GM21381 (cell line): ENCODE measurements at regions not wholly inside any gene's neighbourhood (a gene's known extent, or its start where the extent isn't known, plus 50 kb on each side); places are given as distances from the start of the nearest gene placed in this dataset.

ENCODE experiments used
- ATAC-seq: cut with Tn5 transposase; IDR thresholded peaks from one replicate; pipeline ENCODE4 v1.9.1; 2021; ENCODE audit warnings: mild to moderate bottlenecking, moderate library complexity; ENCODE audit not compliant: unreplicated experiment

- no peak for ATAC-seq
Measured at GRCh38 chr15:95409626-95410310, 920.7 kb upstream of the NR2F2 start.

GRCh38 chr15:95410757-95411156 lies 919.7 kb upstream of the NR2F2 start:
- no peak for ATAC-seq

GRCh38 chr15:95416576-95416975 lies 913.9 kb upstream of the NR2F2 start:
- ATAC-seq, result no peak

- no peak for ATAC-seq
Measured at GRCh38 chr15:95417761-95418160, 912.7 kb upstream of the NR2F2 start.

GRCh38 chr15:95422255-95422654 lies 908.2 kb upstream of the NR2F2 start:
- no peak for ATAC-seq

- ATAC-seq, result no peak
Measured at GRCh38 chr15:95425859-95426258, 904.6 kb upstream of the NR2F2 start.

- ATAC-seq, result no peak
Measured at GRCh38 chr15:95429345-95429744, 901.2 kb upstream of the NR2F2 start.

GRCh38 chr15:95431518-95431917 lies 899.0 kb upstream of the NR2F2 start:
- no peak for ATAC-seq

- no peak for ATAC-seq
Measured at GRCh38 chr15:95432878-95433405, 897.6 kb upstream of the NR2F2 start.

GRCh38 chr15:95439922-95440376 lies 890.6 kb upstream of the NR2F2 start:
- ATAC-seq, result no peak

- ATAC-seq, result no peak
Measured at GRCh38 chr15:95440712-95441111, 889.8 kb upstream of the NR2F2 start.

GRCh38 chr15:95442107-95442719 lies 888.3 kb upstream of the NR2F2 start:
- ATAC-seq, result no peak

GRCh38 chr15:95444860-95445259 lies 885.6 kb upstream of the NR2F2 start:
- no peak for ATAC-seq

- ATAC-seq, result no peak
Measured at GRCh38 chr15:95446854-95447253, 883.6 kb upstream of the NR2F2 start.

GRCh38 chr15:95447486-95447885 lies 883.0 kb upstream of the NR2F2 start:
- no peak for ATAC-seq

GRCh38 chr15:95448531-95449229 lies 881.8 kb upstream of the NR2F2 start:
- no peak for ATAC-seq

- ATAC-seq, result no peak
Measured at GRCh38 chr15:95449230-95449628, 881.3 kb upstream of the NR2F2 start.

- ATAC-seq, result no peak
Measured at GRCh38 chr15:95450413-95450812, 880.1 kb upstream of the NR2F2 start.

GRCh38 chr15:95451938-95452337 lies 878.6 kb upstream of the NR2F2 start:
- no peak for ATAC-seq

GRCh38 chr15:95454403-95455262 lies 875.9 kb upstream of the NR2F2 start:
- ATAC-seq, result no peak

GRCh38 chr15:95457520-95457919 lies 873.0 kb upstream of the NR2F2 start:
- no peak for ATAC-seq
